K562 (cell line): ENCODE measurements at regions not wholly inside any gene's neighbourhood (a gene's known extent, or its start where the extent isn't known, plus 50 kb on each side); places are given as distances from the start of the nearest gene placed in this dataset.

Source experiments
- ATAC-seq: fragments of 200-7000 bp; cut with Tn5 transposase; 3 replicates; pipeline ENCODE4 v1.9.1; 2020; ENCODE audit warnings: moderate library complexity
- BruUV-seq: library from RNA; stranded (reverse); fragments of 400-500 nt; replicated peaks from 2 replicates; lab custom pipeline; 2021; lab: Mats Ljungman, UMichigan
- CTCF ChIA-PET: fragments of 300-600 bp; formaldehyde crosslinking; extraction: SDS; loops from one replicate; lab custom pipeline; 2021; ENCODE audit warnings: low intra/inter-chr PET ratio; lab: Yijun Ruan, JAX
- POLR2A ChIA-PET: fragments of 300-600, 350-650 bp; sonication (Branson Sonifier 250); formaldehyde crosslinking; extraction: SDS; loops from one replicate; lab custom pipeline; 2021; ENCODE audit warnings: antibody characterized with exemption, inconsistent platforms; lab: Yijun Ruan, JAX
- DNase-seq, 4 experiments: peaks; one replicate each; pipeline versions ENCODE4 v3.0.0 to v3.0.0-alpha.2; 2011 to 2018; ENCODE audit warnings: low spot score in 3 of 4, mixed read lengths in 3 of 4; ENCODE audit errors: extremely low read depth in 1 of 4
- FAIRE-seq: peaks from 2 replicates; lab custom pipeline; 2011; peaks lifted over from hg19 to GRCh38; lab: Jason Lieb, UNC
- H2AFZ ChIP-seq: 2 replicates; pipeline ENCODE4 v1.6.0; 2011; ENCODE audit warnings: low read depth, low read length, control low read depth, inconsistent platforms
- H3K27ac ChIP-seq: fragments of 200-600 bp; 3 replicates; pipeline ENCODE4 v1.8.0; 2011; ENCODE audit warnings: low read depth, mild to moderate bottlenecking, control low read depth, inconsistent platforms, low read length, moderate library complexity, mixed read lengths; ENCODE audit errors: extremely low read depth
- H3K27me3 ChIP-seq, 2 experiments: fragments of 300-600 bp in 1 of 2; 2 replicates in 1 of 2; 3 replicates in 1 of 2; pipeline versions ENCODE4 v1.6.0 to v1.8.0; 2011; ENCODE audit warnings: inconsistent platforms in 2 of 2, low read length in 2 of 2, mild to moderate bottlenecking in 1 of 2, mixed read lengths in 1 of 2, moderate library complexity in 1 of 2; ENCODE audit not compliant: control insufficient read depth in 2 of 2, insufficient read depth in 2 of 2
- H3K36me3 ChIP-seq: fragments of 300-600 bp; 3 replicates; pipeline ENCODE4 v1.8.0; 2011; ENCODE audit warnings: mild to moderate bottlenecking, low read length, inconsistent platforms; ENCODE audit not compliant: control insufficient read depth, insufficient read depth
- H3K4me1 ChIP-seq, 2 experiments: fragments of 200-600 bp in 1 of 2; replicated peaks in 1 of 2; 2 replicates in 1 of 2; 3 replicates in 1 of 2; pipeline versions ENCODE4 v1.5.1 to v1.8.0; 2011; ENCODE audit warnings: inconsistent platforms in 2 of 2, low read length in 2 of 2, mild to moderate bottlenecking in 1 of 2, mixed read lengths in 1 of 2, moderate library complexity in 1 of 2; ENCODE audit not compliant: control insufficient read depth in 2 of 2, insufficient read depth in 2 of 2
- H3K4me2 ChIP-seq: 2 replicates; pipeline ENCODE4 v1.6.1; 2011; ENCODE audit warnings: low read length, control low read depth, inconsistent platforms, mixed read lengths; ENCODE audit not compliant: insufficient read depth
- H3K4me3 ChIP-seq: fragments of 200-600 bp; sonication (generic), shearing (Covaris generic); 2 replicates; pipeline ENCODE4 v1.5.1; 2016; ENCODE audit warnings: control low read depth, inconsistent platforms
- H3K79me2 ChIP-seq: fragments of 200-600 bp; 3 replicates; pipeline ENCODE4 v1.8.0; 2011; ENCODE audit warnings: low read length, inconsistent platforms; ENCODE audit not compliant: control insufficient read depth, insufficient read depth
- H3K9ac ChIP-seq, 2 experiments: 2 replicates each; pipeline versions ENCODE4 v1.6.0 to v1.6.1; 2011; ENCODE audit warnings: low read depth in 2 of 2, low read length in 2 of 2, control low read depth in 1 of 2, inconsistent platforms in 1 of 2, mild to moderate bottlenecking in 1 of 2, mixed read lengths in 1 of 2; ENCODE audit not compliant: insufficient read depth in 1 of 2
- H3K9me1 ChIP-seq: one replicate; pipeline ENCODE4 v1.6.0; 2011; ENCODE audit warnings: inconsistent platforms, mild to moderate bottlenecking, low read length, moderate library complexity; ENCODE audit not compliant: control insufficient read depth, insufficient read depth
- H3K9me3 ChIP-seq: replicated peaks from 2 replicates; pipeline ENCODE4 v1.5.1; 2011; ENCODE audit warnings: low read depth, low read length, inconsistent platforms; ENCODE audit not compliant: control insufficient read depth, insufficient read depth
- H4K20me1 ChIP-seq: replicated peaks from 2 replicates; pipeline ENCODE4 v1.6.1; 2011; ENCODE audit warnings: low read length, inconsistent platforms, mixed read lengths; ENCODE audit not compliant: control insufficient read depth, insufficient read depth
- CEBPG ChIP-seq, 3 experiments: fragments of 200-800 bp in 1 of 3; sonication (Bioruptor generic) in 1 of 3; sonication (generic) in 1 of 3; formaldehyde crosslinking in 1 of 3; IDR thresholded peaks in 2 of 3; conservative IDR thresholded peaks in 1 of 3; 2 replicates each; pipeline versions ENCODE4 v1.6.1 to v1.8.0; 2016 to 2022; ENCODE audit warnings: missing compliant biosample characterization in 2 of 3, missing genetic modification characterization in 2 of 3, mild to moderate bottlenecking in 1 of 3, missing genetic modification reagents in 1 of 3
- NFRKB ChIP-seq: fragments of 450-650 bp; IDR thresholded peaks from 2 replicates; pipeline ENCODE4 v1.6.1; 2016; ENCODE audit warnings: low read depth
- NR1H2 ChIP-seq: sonication (generic); formaldehyde crosslinking; IDR thresholded peaks from 2 replicates; pipeline ENCODE4 v1.4.0; 2020; ENCODE audit warnings: mild to moderate bottlenecking, missing genetic modification reagents
- PREB ChIP-seq: sonication (generic); formaldehyde crosslinking; IDR thresholded peaks from 2 replicates; pipeline ENCODE4 v1.8.1; 2023; ENCODE audit warnings: mild to moderate bottlenecking, missing genetic modification reagents
- THRB ChIP-seq: fragments of 450-650 bp; formaldehyde crosslinking; conservative IDR thresholded peaks from 2 replicates; pipeline ENCODE4 v1.4.0; 2022; ENCODE audit warnings: mild to moderate bottlenecking, missing genetic modification characterization
- WGBS: fragments of 100-300 bp; shearing (Covaris generic); methylation state at CpG from one replicate; pipeline ENCODE4 v1.1.6; 2016; ENCODE audit warnings: low coverage, mixed read lengths; ENCODE audit not compliant: insufficient coverage; ENCODE audit errors: missing lambda C conversion rate; 5-methylcytosine and 5-hydroxymethylcytosine counted together
- in situ Hi-C: fragments of 300-500 bp; cut with MboI; formaldehyde crosslinking; loops from 4 replicates; pipeline ENCODE4 v1.15.0; 2018; ENCODE audit warnings: inconsistent platforms, mixed read lengths
- intact Hi-C: fragments of 100-400 bp; cut with micrococcal nuclease; formaldehyde crosslinking; loops from 2 replicates; pipeline ENCODE4 v1.14.2; 2022

GRCh38 chr2:103664690-103665089 is 902.9 kb downstream of the TMEM182 start:
- intact Hi-C loops (no loop called here), in situ Hi-C loops (no loop called here)
- BruUV-seq = no TSS peak
- Histone ChIP-seq H2AFZ (no peak overlapping the region), H3K4me1 (no peaks in the 10 kb centered on the region), H3K27ac (no peak overlapping the region), H3K36me3 (no peaks in the 10 kb centered on the region), H3K9me1 (no peaks in the 10 kb centered on the region), H3K9me3 (0 out of 2 replicates have a peak, but pooled peaks cover 2% of the 10 kb centered on the region), H3K27me3 (no peaks in the 10 kb centered on the region), H3K4me2 (no peak overlapping the region), H3K79me2 (no peaks in the 10 kb centered on the region), H4K20me1 (no peaks in the 10 kb centered on the region), H3K9ac (no peak overlapping the region), H3K4me3 (no peak overlapping the region)
- POLR2A ChIA-PET = no interaction called here
- no peak for DNase-seq
- no peak for FAIRE-seq
- CTCF ChIA-PET = no interaction called here
- ATAC-seq = no peak
- WGBS = 4% methylated on average over 4 of the region's 4 CpGs
- no peak for TF ChIP-seq THRB

- FAIRE-seq (no peak), DNase-seq (no peak), ATAC-seq (no peak)
- H3K9ac ChIP-seq = no peak overlapping the region
- H3K9me1 ChIP-seq = no peaks in the 10 kb centered on the region
- H4K20me1 ChIP-seq = no peaks in the 10 kb centered on the region
- in situ Hi-C loops (no loop called here), intact Hi-C loops (no loop called here)
- H3K27me3 ChIP-seq = no peaks in the 10 kb centered on the region
- no peak overlapping the region for H3K27ac ChIP-seq
- no peaks in the 10 kb centered on the region for H3K9me3 ChIP-seq
- no TSS peak for BruUV-seq
- CTCF ChIA-PET = no interaction called here
- 10% methylated on average over 3 of the region's 3 CpGs for WGBS
- no peak for TF ChIP-seq PREB (CRISPR knock-in tag)
- no peak for TF ChIP-seq CEBPG (CRISPR knock-in tag; IDR thresholded peaks at IDR 0.05)
- TF ChIP-seq CEBPG (tag; conservative IDR thresholded peaks at IDR 0.05 in 1 of 2, IDR thresholded peaks at IDR 0.05 in 1 of 2) = peak in 1 of 2 experiments; percentile 9; a peak in 1 of 4 replicates
- no peak for TF ChIP-seq NFRKB
- TF ChIP-seq NR1H2 = no peak
- no peak overlapping the region for H2AFZ ChIP-seq
- H3K79me2 ChIP-seq = no peaks in the 10 kb centered on the region
- no peaks in the 10 kb centered on the region for H3K36me3 ChIP-seq
- H3K4me2 ChIP-seq = no peak overlapping the region
- H3K4me3 ChIP-seq = no peak overlapping the region
- no peaks in the 10 kb centered on the region for H3K4me1 ChIP-seq
- POLR2A ChIA-PET = no interaction called here
These were observed 905.6 kb downstream of the TMEM182 start for GRCh38 chr2:103667335-103667884.
